Stimulated activated CD4-positive, alpha-beta T cell treated with anti-CD3 and anti-CD28 coated beads, TNF-alpha, amount 100 ng/mL, for 1 hour (primary cell): ENCODE measurements at regions not wholly inside any gene's neighbourhood (a gene's known extent, or its start where the extent isn't known, plus 50 kb on each side); places are given as distances from the start of the nearest gene placed in this dataset.

Experiments
- DNase-seq, 3 donors: peaks; one replicate each; pipeline ENCODE4 v3.0.0-alpha.2; 2020; ENCODE audit warnings: low read depth in 3 of 3, low spot score in 1 of 3

DNA sequence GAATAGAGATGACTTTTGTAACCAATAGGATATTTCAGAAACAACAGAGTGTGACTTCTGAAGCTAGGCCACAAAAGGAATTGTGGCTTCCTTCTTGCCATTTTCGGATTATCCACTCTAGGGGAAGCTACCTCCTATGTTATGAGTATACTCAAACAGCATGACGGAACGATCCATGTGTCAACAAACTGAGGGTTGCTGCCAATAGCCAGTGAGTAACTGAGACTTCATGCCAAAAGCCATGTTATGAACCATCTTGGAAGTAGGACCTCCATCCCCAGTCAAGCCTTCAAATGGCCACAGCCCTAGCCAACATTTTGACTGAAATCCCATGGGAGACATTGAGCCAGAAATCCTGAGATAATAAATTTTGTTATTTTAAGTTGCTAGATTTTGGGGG lies 69.0 kb upstream of the IL6 start:
- no peak for DNase-seq

DNA sequence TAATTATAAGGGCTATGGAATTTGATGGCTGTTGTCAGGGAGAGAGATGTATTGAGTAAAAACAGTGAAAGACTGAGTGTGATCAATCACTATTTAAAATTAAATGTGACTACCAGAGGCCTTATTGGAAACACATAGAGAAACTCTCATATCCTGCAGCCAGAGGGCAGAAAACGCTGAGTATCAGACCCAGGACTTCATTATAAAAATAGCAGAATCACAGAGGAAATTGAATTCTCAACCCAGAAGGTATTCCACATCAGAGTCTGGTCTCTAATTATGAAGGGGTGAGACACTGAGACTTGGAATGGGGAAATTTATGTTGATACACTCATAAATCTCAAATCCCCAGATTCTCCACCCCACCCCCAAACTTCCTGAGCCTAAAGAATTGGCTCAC lies 69.5 kb upstream of the IL6 start:
- DNase-seq, result no peak

DNA sequence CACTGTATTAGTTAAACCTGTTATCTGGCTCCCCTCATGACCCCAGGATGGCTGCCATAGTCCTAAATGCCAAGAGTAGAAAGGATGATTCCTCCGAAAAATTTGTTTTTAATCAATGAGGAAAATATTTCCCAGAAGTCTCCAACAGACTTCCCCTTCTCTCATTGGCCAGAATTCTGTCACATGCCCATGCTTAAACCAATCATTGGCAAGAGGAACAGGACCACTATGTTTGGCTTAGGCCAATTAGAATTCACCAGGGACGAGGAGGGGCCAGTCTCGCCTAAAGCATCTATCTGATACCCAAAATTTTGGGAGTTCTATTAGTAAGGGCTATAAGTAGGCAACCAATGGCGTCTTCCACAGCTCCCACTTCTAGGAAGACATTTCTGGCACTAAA lies 71.2 kb upstream of the IL6 start:
- DNase-seq, result no peak

DNA sequence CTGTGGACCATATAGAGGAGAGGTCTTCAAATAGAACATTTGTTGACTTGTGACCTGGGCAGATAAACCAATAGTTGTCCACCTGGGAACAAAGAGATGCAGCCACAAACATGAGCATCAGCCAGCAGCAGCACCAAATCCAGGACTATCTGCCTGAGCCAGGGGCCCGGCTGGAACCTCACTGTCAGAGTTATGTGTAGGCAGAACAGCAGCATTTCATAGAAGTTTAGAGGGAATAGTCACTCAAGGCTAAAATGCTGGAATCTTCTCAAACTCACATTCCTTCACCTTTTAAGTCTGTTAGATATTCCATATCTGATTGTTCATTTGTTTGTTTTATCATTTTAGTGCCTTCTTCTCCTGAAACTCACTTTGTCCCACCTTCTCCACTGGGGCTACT lies 72.2 kb upstream of the IL6 start:
- no peak for DNase-seq

DNA sequence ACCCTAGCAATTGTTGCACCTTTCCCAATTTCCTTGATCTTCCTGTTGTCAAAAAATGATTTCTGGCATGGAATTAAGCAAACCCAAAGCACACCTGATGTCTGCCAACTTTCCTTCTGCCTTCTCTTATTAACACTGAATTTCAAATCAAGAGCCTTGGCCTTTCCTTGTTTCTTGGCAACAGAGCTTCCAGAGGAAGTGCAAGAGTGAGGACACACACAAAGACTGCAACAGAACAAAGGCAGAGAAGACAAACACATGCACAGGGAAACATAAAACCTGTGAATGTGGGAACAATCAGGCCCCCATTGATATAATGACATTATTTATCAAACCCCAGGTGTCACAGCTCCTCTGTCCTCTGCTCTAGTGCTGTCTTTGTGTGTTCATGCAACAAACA lies 73.0 kb upstream of the IL6 start:
- DNase-seq, result no peak

DNA sequence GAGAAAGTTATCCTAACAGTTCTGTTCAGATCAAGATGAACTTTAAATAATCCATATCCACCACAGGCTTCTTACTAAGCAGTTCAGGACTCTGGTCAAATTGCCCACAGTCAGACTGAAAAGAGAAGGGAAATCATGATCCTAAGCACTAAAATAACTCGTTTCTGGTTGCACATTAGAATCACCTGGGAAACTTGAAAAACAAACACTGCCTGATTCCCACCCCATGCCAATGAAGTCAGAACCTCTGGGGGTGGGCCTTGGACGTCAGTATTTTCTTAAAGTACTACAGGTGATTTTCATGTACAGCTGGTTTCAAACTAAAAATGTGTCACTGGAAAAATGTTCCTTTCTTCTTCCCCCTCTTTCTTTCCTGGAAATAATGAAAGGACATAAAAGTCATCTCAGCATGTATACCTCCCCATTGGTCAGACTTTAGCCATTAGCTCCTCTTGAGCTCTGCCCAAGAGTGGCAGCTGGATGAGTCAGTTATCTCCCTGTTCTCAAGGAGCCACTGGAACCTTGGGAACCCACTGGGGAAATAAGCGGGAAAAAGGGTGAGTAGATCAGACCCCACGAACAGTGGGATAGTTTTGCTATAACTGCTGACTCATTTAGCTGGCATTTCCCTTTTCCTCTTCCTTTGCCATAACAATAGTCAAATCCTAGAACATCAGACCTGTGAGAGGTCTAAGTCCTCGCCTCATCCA lies 75.3 kb upstream of the IL6 start:
- no peak for DNase-seq

DNA sequence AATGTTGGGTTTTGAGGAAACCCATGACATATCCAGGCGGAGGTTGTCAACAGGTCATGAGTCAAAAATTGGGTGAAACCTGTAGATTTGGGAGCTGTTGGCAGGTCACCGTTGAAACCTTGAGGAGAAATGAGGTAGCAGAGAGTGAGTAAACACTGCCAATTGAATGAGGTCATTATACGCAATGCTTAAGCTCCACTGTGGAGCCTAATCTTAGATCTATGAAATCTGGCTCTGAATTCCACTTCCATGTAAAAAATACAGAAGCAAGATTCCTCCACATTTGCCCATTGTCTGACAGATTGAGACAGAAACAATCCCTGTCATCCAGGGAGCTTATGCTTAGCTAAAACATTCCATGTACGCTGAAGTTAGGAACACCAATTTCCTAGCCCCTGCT lies 76.0 kb upstream of the IL6 start:
- DNase-seq, result no peak

DNA sequence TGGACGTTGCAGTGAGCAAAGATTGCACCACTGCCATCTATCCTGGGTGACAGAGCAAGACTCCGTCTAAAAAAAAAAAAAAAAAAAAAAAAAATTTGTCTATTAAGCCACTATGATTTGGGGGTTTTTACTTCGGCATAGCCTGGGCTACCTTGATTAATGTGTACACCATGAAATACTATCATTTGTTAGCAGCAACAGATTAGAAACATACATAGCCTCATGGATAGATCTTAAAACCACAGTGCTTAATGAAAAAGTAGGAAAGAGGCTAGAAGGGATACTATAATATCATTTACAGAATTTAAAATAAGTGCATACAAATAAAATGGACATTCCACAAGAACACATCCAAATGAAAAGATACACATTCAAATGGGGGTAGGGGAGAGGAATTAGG lies 77.3 kb upstream of the IL6 start:
- DNase-seq, result no peak

DNA sequence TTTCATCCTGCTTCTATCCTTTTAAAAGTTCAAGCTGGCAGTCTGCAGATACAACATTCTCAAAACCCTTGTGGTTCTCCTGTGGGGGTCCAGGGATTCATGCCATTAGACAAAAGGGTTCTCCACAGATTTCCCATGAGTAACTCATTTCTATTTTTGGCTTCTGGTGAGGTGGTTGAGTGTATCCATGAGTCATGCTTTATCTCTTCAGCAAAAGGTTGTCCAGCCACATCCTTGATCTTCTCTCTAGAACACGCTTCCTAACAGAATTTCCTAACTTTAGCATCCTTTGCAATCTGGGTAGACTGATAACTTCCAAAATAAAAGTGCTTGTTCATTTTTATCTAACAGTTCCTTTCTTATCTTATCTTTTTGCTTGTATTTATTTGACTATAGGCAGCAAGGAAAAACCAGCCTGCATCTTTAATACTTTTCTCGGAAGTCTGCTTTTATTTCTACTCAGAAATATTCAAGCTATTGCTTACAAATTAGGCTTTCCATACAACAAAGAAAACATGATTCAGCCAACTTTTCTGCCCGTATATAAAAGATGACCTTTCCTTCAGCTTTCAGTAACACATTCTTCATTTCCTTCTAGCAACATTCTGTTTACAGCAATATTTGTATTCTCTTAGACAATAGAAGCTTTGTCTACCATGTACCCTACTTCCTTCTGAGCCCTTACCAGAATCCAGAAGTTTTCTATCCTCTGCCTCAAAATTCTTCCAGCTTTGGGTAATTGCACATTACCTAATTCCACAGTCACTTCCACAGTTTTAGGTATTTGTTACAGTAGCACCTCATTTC lies 79.3 kb upstream of the IL6 start:
- DNase-seq, result no peak

DNA sequence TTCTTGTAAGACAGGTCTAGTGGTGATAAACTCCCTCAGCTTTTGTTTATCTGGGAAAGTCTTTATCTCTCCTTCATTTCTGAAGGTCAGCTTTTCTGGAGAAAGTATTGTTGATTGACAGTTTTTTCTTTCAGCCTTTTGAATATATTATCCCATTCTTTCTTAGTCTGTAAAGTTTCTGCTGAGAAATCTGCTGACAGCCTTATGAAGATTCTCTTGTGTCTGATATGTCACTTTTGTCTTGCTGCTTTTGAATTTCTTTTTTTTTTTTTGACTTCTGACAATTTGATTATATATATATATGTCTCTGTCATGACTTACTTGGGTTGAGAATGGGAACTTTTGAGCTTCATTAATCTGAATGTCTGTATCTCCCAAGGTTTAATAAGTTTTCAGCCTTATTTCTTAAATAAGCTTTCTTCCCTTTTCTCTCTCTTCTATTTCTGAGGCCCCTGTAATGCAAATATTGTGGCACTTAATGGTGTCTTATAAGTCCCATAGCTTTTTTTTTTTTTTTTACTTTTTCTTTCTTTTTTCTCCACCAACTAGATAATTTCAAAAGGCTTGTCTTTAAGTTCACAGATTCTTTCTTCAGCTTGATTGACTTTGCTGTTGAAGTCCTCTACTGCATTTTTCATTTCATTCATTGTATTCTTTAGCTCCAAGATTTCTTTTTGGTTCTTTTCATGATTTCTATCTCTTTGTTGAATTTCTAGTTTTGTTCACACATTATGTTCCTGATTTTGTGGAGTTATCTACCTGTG lies 81.4 kb upstream of the IL6 start:
- DNase-seq, result no peak

DNA sequence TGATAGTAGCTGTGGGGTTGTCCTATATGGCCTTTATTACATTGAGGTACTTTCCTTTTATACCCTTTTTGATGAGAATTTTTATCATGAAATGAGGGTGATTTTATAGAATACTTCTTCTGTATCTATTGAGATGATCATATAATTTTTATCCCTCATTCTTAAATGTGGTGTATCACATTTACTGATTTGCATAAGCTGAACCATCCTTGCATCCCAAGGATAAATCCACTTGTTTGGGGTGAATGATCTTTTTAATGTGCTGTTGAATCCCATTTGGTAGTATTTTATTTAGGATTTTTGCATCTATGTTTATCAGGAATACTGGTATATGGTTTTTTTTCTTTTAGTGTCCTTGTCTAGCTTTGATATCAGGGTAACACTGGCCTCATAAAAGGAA lies 84.5 kb upstream of the IL6 start:
- no peak for DNase-seq

DNA sequence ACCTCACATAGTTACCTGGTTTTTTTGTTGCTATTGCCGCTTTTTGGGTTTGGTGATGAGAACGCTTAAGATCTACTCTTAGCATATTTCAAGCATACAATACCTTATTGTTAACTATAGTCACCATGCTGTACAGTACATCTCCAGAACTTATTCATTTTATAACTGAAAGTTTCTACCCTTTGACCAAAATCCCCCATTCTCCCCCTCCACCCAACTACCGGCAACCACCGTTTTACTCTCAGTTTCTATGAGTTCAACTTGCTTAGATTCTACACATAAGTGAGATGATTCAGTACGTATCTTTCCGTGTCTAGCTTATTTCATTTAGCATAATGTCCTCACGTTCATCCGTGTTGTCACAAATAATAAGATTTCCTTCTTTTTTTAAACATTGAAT lies 86.7 kb upstream of the IL6 start:
- DNase-seq, result no peak

DNA sequence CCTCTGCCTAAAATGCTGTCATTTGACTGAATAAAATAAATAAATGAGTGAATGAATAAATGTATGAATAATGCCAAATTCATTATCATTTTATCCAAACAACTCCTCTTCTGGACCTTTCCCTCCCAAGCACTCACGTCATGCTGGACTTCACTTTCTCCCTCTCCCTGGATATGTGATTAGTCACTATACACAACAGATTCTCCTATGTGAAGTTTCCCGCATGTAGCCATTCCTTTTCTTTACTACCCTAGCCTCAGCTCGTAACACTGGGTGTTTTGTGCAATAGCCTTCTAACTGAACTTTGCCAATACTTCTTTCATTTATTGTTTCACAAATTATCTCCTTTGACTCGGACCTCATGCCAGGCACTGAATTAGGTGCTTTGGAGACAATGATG lies 87.6 kb upstream of the IL6 start:
- DNase-seq, result no peak

DNA sequence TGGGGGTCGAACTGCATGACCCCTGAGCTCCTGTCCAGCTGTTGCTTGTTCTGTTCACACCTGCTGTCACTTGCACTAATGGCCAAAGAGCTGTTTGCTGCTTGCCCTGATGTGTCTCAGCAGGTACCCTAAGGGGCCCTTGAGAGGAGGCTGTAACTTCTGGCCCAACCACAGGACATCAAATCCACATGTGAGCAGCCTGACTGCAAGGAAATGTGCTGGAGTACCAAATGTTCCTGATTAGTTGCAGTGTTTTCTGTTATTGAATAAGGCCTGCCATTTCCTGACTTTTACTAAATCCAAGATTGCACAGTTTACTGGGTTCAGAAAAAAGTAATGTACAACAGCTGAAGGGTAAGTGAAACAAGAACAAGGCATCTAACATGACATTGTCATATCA lies 91.7 kb upstream of the IL6 start:
- no peak for DNase-seq

DNA sequence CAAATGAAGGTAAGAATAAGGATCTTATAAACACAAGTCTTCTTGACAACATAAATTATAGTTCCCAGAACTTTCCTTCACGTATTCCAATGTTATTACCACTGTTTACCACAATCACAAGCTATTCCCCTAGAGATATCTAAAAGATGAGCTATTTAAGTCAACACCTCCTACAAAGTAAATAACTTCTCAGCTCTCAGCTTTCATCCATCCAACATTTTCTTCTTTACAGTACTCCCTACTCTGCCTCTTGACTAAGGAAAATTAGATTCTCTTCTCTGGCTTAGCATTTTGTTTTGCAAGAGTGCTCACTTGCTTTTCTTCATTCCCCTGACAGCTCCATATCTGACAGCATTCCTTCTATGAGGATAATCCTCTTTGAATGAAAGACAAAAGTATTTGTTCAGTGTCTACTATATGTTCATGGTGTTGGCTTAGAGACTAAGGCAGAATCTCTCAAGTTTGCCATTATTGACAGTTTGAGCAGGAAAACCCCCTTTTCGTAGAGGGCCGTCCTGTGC lies 93.0 kb upstream of the IL6 start:
- no peak for DNase-seq

DNA sequence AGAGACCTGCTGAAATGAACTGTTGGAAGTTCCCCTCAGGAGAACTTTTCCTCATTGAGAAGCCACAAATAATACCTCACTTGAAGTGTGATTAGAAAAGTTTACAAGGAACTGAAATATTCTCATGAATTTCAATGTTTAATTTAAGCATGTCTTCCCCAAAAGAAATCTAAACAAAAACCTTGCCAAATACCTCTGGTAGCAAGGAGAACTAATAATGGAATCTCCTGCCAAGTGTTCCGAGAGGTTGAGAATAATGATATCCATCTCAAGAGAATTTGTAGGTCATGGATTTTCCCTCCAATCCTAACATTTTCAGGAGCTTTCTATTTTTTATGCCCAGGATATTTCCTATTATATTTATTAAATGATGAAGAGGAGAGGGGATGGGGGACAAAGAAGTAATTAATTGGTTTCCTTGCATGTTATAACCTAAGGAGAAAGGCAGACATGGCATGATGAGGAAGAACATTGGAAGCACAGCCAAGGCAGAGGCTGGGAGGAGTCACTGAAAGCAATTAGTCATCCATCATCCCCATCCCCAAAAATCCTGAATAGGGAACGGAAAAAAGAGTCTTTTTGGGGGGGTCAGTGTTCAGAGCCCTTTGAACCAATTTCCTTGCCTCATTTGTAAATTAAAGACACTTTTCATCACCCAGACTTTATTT lies 93.6 kb upstream of the IL6 start:
- DNase-seq, result no peak

DNA sequence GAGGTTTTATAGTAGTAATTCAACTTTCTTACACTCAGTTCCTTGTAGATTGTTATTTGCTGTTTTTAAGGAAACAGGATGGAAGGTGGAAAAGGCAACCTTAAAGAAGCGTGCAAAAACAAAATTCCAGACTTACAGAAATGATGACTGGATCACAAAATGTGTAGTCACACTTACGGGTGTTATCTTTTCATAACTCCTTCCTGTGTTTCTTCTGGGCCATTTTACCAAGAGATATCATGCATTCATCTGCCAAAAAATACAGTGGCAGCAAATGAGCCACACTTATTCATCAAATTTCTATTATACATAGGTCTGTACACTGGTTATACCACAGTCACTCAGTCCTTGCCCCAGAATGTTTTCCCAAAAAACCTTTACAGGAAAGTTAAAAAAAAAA lies 94.3 kb upstream of the IL6 start:
- no peak for DNase-seq

DNA sequence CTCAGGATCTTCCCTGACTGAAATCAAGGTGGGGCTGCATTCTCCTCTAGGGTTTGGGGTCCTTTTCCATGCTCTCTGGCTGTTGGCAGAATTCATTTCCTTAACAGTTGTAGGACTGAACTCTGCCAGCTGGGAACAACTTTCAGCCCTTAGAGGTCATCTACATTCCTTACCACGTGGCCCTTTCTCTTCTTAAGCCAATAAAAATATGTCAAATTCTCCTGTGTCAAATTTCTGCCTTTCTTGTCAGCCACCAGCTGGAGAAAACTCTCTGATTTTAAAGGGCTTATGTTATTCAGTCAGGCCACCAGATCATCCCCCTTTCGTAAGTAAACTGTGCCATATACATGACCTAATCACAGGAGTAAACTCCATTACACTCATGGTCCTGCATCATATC lies 95.3 kb upstream of the IL6 start:
- no peak for DNase-seq

DNA sequence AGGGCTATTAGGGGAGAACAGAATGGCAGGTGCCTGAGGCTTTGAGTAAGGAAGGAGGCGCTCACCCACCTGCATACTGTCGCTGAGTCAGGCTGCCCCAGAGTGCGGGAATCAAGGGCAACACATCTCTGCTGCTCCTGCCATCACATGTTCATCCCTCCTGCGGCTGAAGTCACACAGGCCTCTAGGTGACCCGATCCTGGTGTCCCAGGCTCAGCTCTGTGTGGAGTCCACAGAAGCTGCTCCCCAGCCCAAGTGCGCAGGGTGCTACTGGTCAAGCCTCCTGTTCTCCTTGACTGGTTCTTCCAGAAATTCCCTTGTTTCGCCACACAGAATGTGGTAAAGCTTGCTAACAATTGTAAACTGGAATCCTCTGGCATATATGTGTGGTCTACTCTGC lies 96.9 kb upstream of the IL6 start:
- DNase-seq, result no peak

DNA sequence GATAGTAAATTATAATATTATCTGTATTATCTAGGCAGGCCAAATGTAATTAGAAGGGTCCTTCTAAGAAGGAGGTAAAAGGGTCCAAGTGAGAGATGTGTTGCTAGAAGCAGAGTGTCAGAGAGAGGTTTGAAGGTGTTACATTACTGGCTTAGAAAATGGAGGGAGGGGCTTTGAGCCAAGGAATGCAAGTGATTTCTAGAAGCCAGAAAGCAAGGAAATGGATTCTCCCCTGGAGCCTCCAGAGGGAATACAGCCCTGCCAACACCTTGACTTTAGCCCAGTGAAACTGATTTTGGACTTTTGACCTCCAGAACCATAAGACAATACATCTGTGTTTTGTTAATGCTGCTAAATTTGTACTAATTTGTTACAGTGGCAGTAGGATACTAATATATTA lies 97.9 kb upstream of the IL6 start:
- DNase-seq, result no peak

DNA sequence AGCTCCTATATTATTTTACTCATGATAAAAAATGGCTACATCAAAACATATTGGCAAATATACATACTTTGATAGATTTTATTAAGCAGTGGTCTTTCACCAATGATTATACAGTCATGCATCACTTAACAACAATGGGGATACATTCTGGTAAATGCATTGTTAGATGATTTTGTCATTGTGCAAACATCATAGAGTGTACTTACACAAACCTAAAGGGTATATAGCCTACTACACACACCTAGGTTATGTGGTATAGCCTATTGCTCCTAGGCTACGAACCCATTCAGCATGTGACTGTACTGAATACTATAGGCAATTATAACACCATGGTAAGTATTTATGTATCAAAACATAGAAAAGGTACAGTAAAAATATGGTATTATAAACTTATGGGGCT lies 98.9 kb upstream of the IL6 start:
- DNase-seq, result no peak

DNA sequence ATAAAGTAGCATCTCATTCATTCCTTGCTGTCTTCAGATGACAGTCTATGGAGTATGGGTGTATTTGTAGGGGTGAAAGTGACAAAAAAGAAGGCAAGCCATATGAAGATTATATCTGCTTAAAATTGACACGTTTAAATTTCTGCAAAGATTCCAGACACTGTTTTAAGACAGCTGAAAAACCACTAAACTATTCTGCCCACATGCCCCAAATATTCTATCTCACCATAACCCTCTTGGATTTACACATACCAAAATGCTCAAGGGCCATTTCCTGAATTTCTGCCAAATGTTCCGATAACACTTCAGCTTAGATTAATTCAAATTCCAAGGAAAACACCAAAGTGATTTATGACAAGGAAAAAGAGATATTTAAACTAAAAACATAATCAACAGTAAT lies 99.9 kb upstream of the IL6 start:
- DNase-seq, result no peak
